NCI-H2196 (cell line): ENCODE measurements at regions not wholly inside any gene's neighbourhood (a gene's known extent, or its start where the extent isn't known, plus 50 kb on each side); places are given as distances from the start of the nearest gene placed in this dataset.

Source experiments
- DNase-seq: peaks from one replicate; lab custom pipeline; 2025; ENCODE audit not compliant: unreplicated experiment; lab: John Stamatoyannopoulos, UW

GRCh38 chr9:135251996-135252760 lies 164.7 kb downstream of the OLFM1 start:
- DNase-seq, result no peak

GRCh38 chr9:135252980-135253304 lies 165.5 kb downstream of the OLFM1 start:
- no peak for DNase-seq

GRCh38 chr9:135253305-135254004 lies 166.0 kb downstream of the OLFM1 start:
- no peak for DNase-seq

- no peak for DNase-seq
Measured at GRCh38 chr9:135254176-135255032, 166.9 kb downstream of the OLFM1 start.

DNA sequence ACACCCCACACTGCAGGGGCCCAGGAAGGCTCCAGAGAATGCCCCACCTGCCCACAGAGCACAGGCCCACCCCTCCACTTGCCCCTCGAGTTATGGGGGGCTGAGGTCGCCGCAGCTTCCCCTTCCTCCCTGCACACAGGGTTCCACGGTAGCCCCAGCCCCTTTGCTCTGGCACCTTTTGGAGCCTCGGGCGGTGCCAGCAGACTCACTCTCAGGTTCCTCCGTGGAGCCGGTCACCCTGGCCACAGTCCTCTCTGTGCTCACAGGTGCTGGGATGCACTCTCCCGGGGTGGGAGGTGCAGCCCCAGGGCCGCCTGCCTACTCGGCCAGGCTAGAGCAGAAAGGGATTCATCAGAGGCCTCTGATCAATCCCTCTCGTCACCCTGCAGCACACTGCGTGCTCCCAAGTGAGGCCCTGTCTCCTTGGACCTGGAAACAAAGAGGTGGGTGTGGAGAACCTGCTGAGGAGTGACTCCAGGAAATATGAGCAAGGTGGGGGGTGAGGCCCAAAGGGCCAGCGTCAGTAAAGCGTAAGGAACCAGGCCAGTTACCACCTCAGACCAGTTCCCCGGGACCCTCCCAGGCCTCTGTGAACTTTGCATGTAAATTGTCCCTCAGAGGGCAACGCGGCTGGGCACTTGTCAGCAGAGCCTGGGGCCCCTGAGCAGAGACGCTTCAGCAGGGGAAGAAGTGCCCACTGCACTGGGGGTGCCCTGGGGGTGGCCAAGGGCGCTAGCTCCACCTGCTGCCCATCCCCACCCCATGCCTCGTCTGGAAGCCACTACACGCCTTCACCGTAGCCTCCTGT lies 167.8 kb downstream of the OLFM1 start:
- no peak for DNase-seq

- DNase-seq, result no peak
Measured at GRCh38 chr9:135255841-135256580, 168.5 kb downstream of the OLFM1 start.

- DNase-seq, result no peak
Measured at GRCh38 chr9:135256581-135257354, 169.3 kb downstream of the OLFM1 start.

- no peak for DNase-seq
Measured at GRCh38 chr9:135258461-135258860, 171.0 kb downstream of the OLFM1 start.

GRCh38 chr9:135259273-135259672 lies 171.8 kb downstream of the OLFM1 start:
- no peak for DNase-seq

DNA sequence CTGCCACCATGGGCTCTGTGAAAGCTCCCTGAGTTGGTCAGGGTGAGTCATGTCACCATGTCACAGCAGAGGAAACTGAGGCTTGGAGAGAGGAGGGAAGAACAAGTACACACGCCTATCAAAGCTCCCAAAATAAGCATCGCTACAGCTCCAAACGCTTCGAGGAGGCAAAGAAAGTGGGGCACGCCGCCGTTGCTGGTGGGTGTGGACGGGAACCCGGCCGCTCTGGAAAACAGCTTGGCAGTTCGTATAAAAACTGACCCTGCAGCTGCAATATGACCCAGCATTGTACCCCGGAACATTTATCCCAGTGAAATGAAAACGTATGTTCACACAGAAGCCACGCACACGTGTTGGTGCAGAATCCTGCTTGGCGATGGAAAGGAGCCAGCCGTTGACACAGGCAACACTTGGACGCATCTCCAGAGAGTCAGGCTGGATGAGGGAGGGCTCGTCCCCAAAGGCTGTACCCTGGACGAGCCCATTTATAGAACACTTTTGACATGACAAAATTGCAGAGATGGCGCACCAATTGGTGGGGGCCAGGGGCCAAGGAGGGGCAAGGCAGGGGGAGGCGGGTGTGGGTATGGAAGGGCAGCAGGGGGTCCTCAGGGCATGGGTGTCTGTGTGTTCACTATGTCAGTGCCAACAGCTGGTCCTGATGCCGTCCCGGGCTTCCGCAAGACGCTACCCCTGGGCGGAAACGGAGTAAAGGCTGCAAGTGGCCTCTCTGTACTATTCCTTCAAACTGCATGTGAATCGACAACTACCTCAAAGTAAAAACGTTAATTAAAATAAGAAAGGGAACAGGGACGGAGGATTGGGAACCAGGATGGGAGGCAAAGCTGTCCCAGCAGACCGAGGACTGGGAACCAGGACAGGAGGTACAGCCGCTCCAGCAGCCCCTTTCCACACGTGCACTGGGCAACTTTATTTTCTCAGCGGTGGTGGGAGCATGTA lies 173.0 kb downstream of the OLFM1 start:
- DNase-seq, result no peak

GRCh38 chr9:135262248-135262647 lies 174.8 kb downstream of the OLFM1 start:
- no peak for DNase-seq

DNA sequence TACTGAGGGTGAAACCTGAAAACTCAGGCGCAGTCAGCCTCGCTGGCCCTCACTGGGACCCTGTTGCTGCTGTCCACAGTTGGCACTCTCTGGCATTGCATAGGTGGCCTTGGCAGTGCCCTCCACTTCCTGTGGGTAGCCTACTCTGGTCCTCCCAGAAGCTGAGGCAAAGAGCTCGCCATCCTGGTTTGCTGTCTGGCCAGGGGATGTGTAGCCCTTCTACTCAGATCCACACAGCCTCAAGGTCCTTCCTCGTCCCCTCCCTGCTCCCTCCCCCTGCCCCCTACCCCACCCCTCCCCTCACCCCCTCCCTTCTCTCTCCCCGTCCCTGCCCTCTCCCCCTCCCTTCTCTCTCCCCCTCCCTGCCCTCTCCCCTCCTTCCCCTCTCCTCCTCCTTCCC lies 176.0 kb downstream of the OLFM1 start:
- DNase-seq, result no peak

- DNase-seq, result no peak
Measured at GRCh38 chr9:135265931-135266330, 178.5 kb downstream of the OLFM1 start.

DNA sequence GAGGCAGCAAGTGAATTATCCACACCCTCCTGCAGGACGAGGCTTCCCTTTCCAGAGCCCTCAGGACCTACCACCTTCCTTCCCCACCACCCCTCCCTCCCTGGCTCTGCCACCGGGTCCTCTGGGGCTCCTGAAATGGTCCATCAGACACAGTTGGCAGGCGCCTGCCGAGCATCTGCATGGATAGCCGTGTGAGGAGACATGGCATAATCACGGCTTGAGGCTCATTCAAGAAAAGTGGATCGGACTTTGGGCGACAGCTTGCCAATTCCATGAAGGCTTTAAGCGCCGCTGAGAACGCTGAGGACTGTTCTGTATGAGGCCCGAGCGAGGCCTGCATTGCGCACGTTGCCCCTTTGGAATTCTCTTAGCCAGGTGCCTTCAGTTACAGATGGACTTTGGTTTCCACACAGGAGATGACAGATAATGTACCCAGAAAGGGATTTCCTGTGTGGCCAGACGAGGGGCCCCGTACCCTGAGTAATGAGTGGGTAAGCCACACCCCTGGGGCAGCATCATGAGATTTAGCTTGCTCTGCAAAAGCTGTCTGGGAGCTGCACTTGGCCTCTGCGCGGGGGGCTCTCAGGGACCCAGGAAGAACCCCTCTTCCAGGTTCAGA lies 179.8 kb downstream of the OLFM1 start:
- DNase-seq, result no peak

DNA sequence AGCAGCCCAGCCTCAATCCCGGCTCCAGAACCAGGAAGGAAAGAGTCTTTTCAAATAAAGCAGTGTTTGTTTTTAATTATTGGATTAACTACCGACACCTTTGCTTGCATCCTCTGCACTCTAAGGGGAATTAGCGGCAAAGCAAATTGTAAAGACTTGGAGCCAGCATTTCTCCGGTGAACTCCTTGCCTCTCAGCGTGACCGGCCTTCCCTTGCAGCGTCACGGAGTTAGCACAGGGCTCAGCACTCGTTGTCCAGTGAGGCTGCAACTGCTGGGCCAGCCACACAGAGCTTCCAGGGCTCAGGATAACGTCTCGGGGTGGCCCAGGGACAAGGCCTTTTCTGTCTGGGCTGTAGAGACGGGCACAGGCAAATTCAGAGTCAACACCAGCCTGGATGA lies 180.6 kb downstream of the OLFM1 start:
- DNase-seq, result no peak

GRCh38 chr9:135268981-135269380 lies 181.5 kb downstream of the OLFM1 start:
- no peak for DNase-seq

DNA sequence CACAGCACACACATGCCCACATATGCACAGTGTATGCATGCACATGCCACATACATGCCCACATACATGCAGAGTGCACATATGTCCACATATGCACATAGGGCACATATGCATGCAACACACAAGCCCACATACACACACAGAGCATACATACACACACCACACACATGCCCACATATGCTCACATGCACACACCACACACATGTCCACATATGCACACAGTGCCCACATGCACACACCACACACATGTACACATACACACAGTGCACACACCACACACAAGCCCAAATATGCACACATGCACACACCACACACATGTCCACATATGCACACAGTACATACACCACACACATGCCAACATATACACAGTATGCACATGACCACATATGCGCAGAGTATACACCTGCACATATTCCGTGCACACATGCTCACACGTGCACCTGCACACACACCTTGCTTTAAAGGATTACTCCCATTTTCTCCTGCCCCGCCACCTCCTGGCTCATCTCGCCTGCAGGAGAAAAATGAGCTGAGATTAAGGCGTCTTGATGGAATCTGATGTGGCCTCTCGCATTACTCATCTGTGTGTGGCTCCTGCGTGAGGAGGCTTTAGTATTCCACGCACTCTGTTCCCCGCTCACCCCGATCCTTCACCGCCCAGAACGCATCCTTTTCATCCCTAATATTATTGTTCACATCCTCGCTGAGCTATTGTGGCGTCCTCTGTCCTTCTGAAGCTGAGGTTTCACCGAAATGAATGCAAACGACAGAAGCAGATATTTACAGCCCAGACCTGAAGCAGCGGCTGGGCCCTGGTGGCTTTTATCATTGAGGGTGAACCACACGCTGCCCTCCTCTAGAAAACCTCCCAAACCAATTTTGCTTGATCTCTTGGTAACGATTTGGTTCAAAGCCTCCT lies 182.7 kb downstream of the OLFM1 start:
- no peak for DNase-seq
